ACC112 (cell line): ENCODE measurements at regions not wholly inside any gene's neighbourhood (a gene's known extent, or its start where the extent isn't known, plus 50 kb on each side); places are given as distances from the start of the nearest gene placed in this dataset.
"Not testable (repeated sequence)": the region's sequence is repeated elsewhere in the genome, so short reads cannot be mapped to it uniquely, and the experiment has no call there.

Experiments used
- H2AFZ ChIP-seq: fragments of 200-600 bp; sonication (generic); one replicate; pipeline ENCODE4 v1.6.0; 2017; ENCODE audit warnings: antibody characterized with exemption, low read length; ENCODE audit not compliant: unreplicated experiment
- H3K27ac ChIP-seq: fragments of 200-600 bp; sonication (generic); 2 replicates; pipeline ENCODE4 v1.5.1; 2014; ENCODE audit warnings: low read depth, mild to moderate bottlenecking, antibody characterized with exemption, low read length, moderate library complexity
- H3K27me3 ChIP-seq: fragments of 200-600 bp; sonication (generic); 2 replicates; pipeline ENCODE4 v1.6.1; 2014; ENCODE audit warnings: mild to moderate bottlenecking, antibody characterized with exemption, low read length, moderate library complexity, mixed read lengths; ENCODE audit not compliant: insufficient read depth
- H3K36me3 ChIP-seq: fragments of 200-600 bp; sonication (generic); 2 replicates; pipeline ENCODE4 v1.6.1; 2016; ENCODE audit warnings: mild to moderate bottlenecking, antibody characterized with exemption, low read length, moderate library complexity, mixed read lengths; ENCODE audit not compliant: insufficient read depth
- H3K4me1 ChIP-seq: fragments of 200-600 bp; sonication (generic); one replicate; pipeline ENCODE4 v1.6.1; 2016; ENCODE audit warnings: low read length, mixed read lengths; ENCODE audit not compliant: insufficient read depth, unreplicated experiment, control insufficient read depth
- H3K4me3 ChIP-seq: fragments of 200-600 bp; sonication (generic); 2 replicates; pipeline ENCODE4 v1.5.1; 2014; ENCODE audit warnings: mild to moderate bottlenecking, low read depth, low read length
- H3K79me2 ChIP-seq: fragments of 200-600 bp; sonication (generic); one replicate; pipeline ENCODE4 v1.6.0; 2016; ENCODE audit warnings: low read length; ENCODE audit not compliant: control insufficient read depth, unreplicated experiment, insufficient read depth

- H3K4me3 ChIP-seq: no peak overlapping the region
- no peaks in the 10 kb centered on the region for H3K27me3 ChIP-seq
- no peak overlapping the region for H2AFZ ChIP-seq
- H3K36me3 ChIP-seq: no peaks in the 10 kb centered on the region
- H3K27ac ChIP-seq: no peak overlapping the region
- H3K4me1 ChIP-seq: no peaks in the 10 kb centered on the region
- H3K79me2 ChIP-seq: no peaks in the 10 kb centered on the region
These were observed 341.6 kb downstream of the VRK1 start for GRCh38 chr14:97138801-97139200.

GRCh38 chr14:97143011-97143410, 345.8 kb downstream of the VRK1 start:
- no peak overlapping the region for H3K27ac ChIP-seq
- H2AFZ ChIP-seq: no peak overlapping the region
- H3K4me1 ChIP-seq: no peaks in the 10 kb centered on the region
- H3K27me3 ChIP-seq: no peaks in the 10 kb centered on the region
- no peaks in the 10 kb centered on the region for H3K36me3 ChIP-seq
- no peaks in the 10 kb centered on the region for H3K79me2 ChIP-seq
- no peak overlapping the region for H3K4me3 ChIP-seq

- Histone ChIP-seq H3K79me2 (no peaks in the 10 kb centered on the region), H2AFZ (no peak overlapping the region), H3K4me1 (no peaks in the 10 kb centered on the region), H3K36me3 (no peaks in the 10 kb centered on the region), H3K27me3 (no peaks in the 10 kb centered on the region), H3K4me3 (no peak overlapping the region), H3K27ac (no peak overlapping the region)
These were observed 346.3 kb downstream of the VRK1 start for GRCh38 chr14:97143456-97143855.

- H3K27me3 ChIP-seq, H3K79me2 ChIP-seq, H3K4me3 ChIP-seq, H3K36me3 ChIP-seq, H2AFZ ChIP-seq, H3K4me1 ChIP-seq, H3K27ac ChIP-seq: not testable (repeated sequence)
These were observed 350.8 kb downstream of the VRK1 start for GRCh38 chr14:97148021-97148420.

GRCh38 chr14:97149775-97150174, 352.6 kb downstream of the VRK1 start:
- Histone ChIP-seq H3K36me3 (no peaks in the 10 kb centered on the region), H3K79me2 (no peaks in the 10 kb centered on the region), H3K27me3 (no peaks in the 10 kb centered on the region), H3K27ac (no peak overlapping the region), H3K4me3 (no peak overlapping the region), H3K4me1 (no peaks in the 10 kb centered on the region), H2AFZ (no peak overlapping the region)

- H3K27me3 ChIP-seq: no peaks in the 10 kb centered on the region
- H3K4me1 ChIP-seq: no peaks in the 10 kb centered on the region
- H3K79me2 ChIP-seq: no peaks in the 10 kb centered on the region
- H2AFZ ChIP-seq: no peak overlapping the region
- H3K36me3 ChIP-seq: no peaks in the 10 kb centered on the region
- H3K27ac ChIP-seq: no peak overlapping the region
- H3K4me3 ChIP-seq: no peak overlapping the region
These were observed 356.3 kb downstream of the VRK1 start for GRCh38 chr14:97153527-97153926.

- no peak overlapping the region for H2AFZ ChIP-seq
- H3K4me1 ChIP-seq: no peaks in the 10 kb centered on the region
- H3K79me2 ChIP-seq: no peaks in the 10 kb centered on the region
- no peak overlapping the region for H3K27ac ChIP-seq
- no peaks in the 10 kb centered on the region for H3K36me3 ChIP-seq
- H3K4me3 ChIP-seq: no peak overlapping the region
- no peaks in the 10 kb centered on the region for H3K27me3 ChIP-seq
These were observed 358.1 kb downstream of the VRK1 start for GRCh38 chr14:97155320-97155719.

GRCh38 chr14:97155814-97156213, 358.6 kb downstream of the VRK1 start:
- no peak overlapping the region for H3K4me3 ChIP-seq

GRCh38 chr14:97156705-97157104, 359.5 kb downstream of the VRK1 start:
- Histone ChIP-seq H3K4me1 (no peaks in the 10 kb centered on the region), H3K79me2 (no peaks in the 10 kb centered on the region), H3K36me3 (no peaks in the 10 kb centered on the region), H2AFZ (no peak overlapping the region), H3K27me3 (no peaks in the 10 kb centered on the region), H3K27ac (no peak overlapping the region), H3K4me3 (no peak overlapping the region)

More at GRCh38 chr14:97155814-97156213, 358.6 kb downstream of the VRK1 start:
- no peaks in the 10 kb centered on the region for H3K27me3 ChIP-seq
- H2AFZ ChIP-seq: no peak overlapping the region
- H3K79me2 ChIP-seq: no peaks in the 10 kb centered on the region
- no peaks in the 10 kb centered on the region for H3K36me3 ChIP-seq
- no peaks in the 10 kb centered on the region for H3K4me1 ChIP-seq
- no peak overlapping the region for H3K27ac ChIP-seq

GRCh38 chr14:97158102-97158501, 360.9 kb downstream of the VRK1 start:
- Histone ChIP-seq H3K27ac (no peak overlapping the region), H3K79me2 (no peaks in the 10 kb centered on the region), H3K36me3 (no peaks in the 10 kb centered on the region), H3K4me1 (no peaks in the 10 kb centered on the region), H3K4me3 (no peak overlapping the region), H3K27me3 (no peaks in the 10 kb centered on the region), H2AFZ (no peak overlapping the region)

- no peak overlapping the region for H2AFZ ChIP-seq
- no peak overlapping the region for H3K27ac ChIP-seq
- H3K4me3 ChIP-seq: no peak overlapping the region
- H3K4me1 ChIP-seq: no peaks in the 10 kb centered on the region
- no peaks in the 10 kb centered on the region for H3K79me2 ChIP-seq
- H3K36me3 ChIP-seq: no peaks in the 10 kb centered on the region
- no peaks in the 10 kb centered on the region for H3K27me3 ChIP-seq
These were observed 361.9 kb downstream of the VRK1 start for GRCh38 chr14:97159124-97159523.
